ENCODE measurements at regions not wholly inside any gene's neighbourhood (a gene's known extent, or its start where the extent isn't known, plus 50 kb on each side); places are given as distances from the start of the nearest gene placed in this dataset.

- H3K27me3 ChIP-seq = no peaks in the 10 kb centered on the region
- H3K4me3 ChIP-seq = no peak overlapping the region
- H3K27ac ChIP-seq = no peak overlapping the region
- intact Hi-C loops (cut with DNase I) = no loop called here
- H3K36me3 ChIP-seq (replicated peaks in 1 of 2) = no peaks in the 10 kb centered on the region
- no peaks in the 10 kb centered on the region for H3K4me1 ChIP-seq (replicated peaks in 1 of 2)
- WGBS, 4 donors = 63 to 67% (median 63%) methylated on average over 6 of the region's 6 CpGs
- no peaks in the 10 kb centered on the region for H3K9me3 ChIP-seq (replicated peaks in 1 of 3)
- no peak for DNase-seq
- TF ChIP-seq POLR2A (IDR thresholded peaks at IDR 0.05) = no peak
- TF ChIP-seq CTCF (IDR thresholded peaks at IDR 0.05) = no peak
Measured at GRCh38 chr9:118871531-118871930, 497.7 kb downstream of the BRINP1 start.

- Histone ChIP-seq H3K36me3 (replicated peaks in 1 of 2) (no peaks in the 10 kb centered on the region), H3K4me1 (replicated peaks in 1 of 2) (no peaks in the 10 kb centered on the region), H3K9me3 (replicated peaks in 1 of 3) (no peaks in the 10 kb centered on the region), H3K4me3 (no peak overlapping the region), H3K27ac (no peak overlapping the region), H3K27me3 (no peaks in the 10 kb centered on the region)
- WGBS, 4 donors = 66 to 72% (median 70%) methylated on average over 4 of the region's 4 CpGs
- TF ChIP-seq POLR2A (IDR thresholded peaks at IDR 0.05) (no peak), CTCF (IDR thresholded peaks at IDR 0.05) (no peak)
- no peak for DNase-seq
- intact Hi-C loops (cut with DNase I) = no loop called here
Measured at GRCh38 chr9:118882684-118883083, 486.6 kb downstream of the BRINP1 start.

GRCh38 chr9:118883411-118883810, 485.8 kb downstream of the BRINP1 start:
- no peak overlapping the region for H3K4me3 ChIP-seq
- no peaks in the 10 kb centered on the region for H3K9me3 ChIP-seq (replicated peaks in 1 of 3)
- H3K27me3 ChIP-seq = no peaks in the 10 kb centered on the region
- DNase-seq = no peak
- H3K27ac ChIP-seq = no peak overlapping the region
- no peaks in the 10 kb centered on the region for H3K4me1 ChIP-seq (replicated peaks in 1 of 2)
- no peaks in the 10 kb centered on the region for H3K36me3 ChIP-seq (replicated peaks in 1 of 2)
- intact Hi-C loops (cut with DNase I) = no loop called here
- TF ChIP-seq CTCF (IDR thresholded peaks at IDR 0.05) (no peak), POLR2A (IDR thresholded peaks at IDR 0.05) (no peak)
- WGBS, 4 donors = 49 to 63% (median 58%) methylated on average over 2 of the region's 2 CpGs

- no peaks in the 10 kb centered on the region for H3K9me3 ChIP-seq (replicated peaks in 1 of 3)
- no peak overlapping the region for H3K4me3 ChIP-seq
- intact Hi-C loops (cut with DNase I) = no loop called here
- no peak for DNase-seq
- no peak overlapping the region for H3K27ac ChIP-seq
- TF ChIP-seq POLR2A (IDR thresholded peaks at IDR 0.05) (no peak), CTCF (IDR thresholded peaks at IDR 0.05) (no peak)
- 74 to 87% (median 83%) methylated on average over 6 of the region's 6 CpGs for WGBS, 4 donors
- H3K36me3 ChIP-seq (replicated peaks in 1 of 2) = no peaks in the 10 kb centered on the region
- no peaks in the 10 kb centered on the region for H3K27me3 ChIP-seq
- H3K4me1 ChIP-seq (replicated peaks in 1 of 2) = no peaks in the 10 kb centered on the region
Measured at GRCh38 chr9:118891213-118891612, 478.0 kb downstream of the BRINP1 start.

All from adrenal gland (tissue), 9 donors.